Coronary artery (tissue), 2 donors: ENCODE measurements at regions not wholly inside any gene's neighbourhood (a gene's known extent, or its start where the extent isn't known, plus 50 kb on each side); places are given as distances from the start of the nearest gene placed in this dataset.
A peak's percentile ranks its signal among the peaks of the same experiment; 100 is the strongest.

Source experiments
- DNase-seq: peaks from one replicate; pipeline ENCODE4 v3.0.0-alpha.2; 2017; ENCODE audit warnings: low spot score
- H3K27ac ChIP-seq, 2 donors: fragments of 200-600 bp; sonication (generic); one replicate each; pipeline ENCODE4 v1.5.1; 2016 to 2019
- H3K4me3 ChIP-seq: fragments of 200-600 bp; sonication (generic); 2 replicates; pipeline ENCODE4 v1.5.1; 2016; ENCODE audit warnings: mild to moderate bottlenecking, moderate library complexity
- TF ChIP-seq, protein P1 (sequence below): fragments of 200-600 bp; sonication (generic); IDR thresholded peaks from one replicate; pipeline ENCODE4 v1.5.1; 2019; ENCODE audit warnings: antibody characterized with exemption

DNA sequence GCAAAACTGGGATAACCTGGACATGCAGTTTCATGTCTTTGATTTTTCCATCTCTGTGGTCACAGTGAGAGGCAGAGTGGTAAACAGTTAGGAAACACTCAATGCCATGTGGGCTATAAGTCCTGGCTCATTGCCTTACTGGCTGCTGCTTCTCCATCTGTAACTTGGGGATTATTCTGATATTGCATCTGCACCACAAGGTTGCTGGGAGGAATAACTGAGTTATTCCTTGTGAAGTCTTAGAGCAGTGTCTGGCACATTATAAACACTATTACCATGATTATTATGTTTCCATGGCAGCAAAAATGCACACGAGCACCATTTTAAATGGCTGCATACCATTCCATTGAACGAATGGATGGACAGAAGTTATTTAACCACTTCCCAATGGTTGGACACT, 111.7 kb upstream of the CDH5 start:
- H3K27ac ChIP-seq: no peak overlapping the region
- H3K4me3 ChIP-seq: no peak overlapping the region
- DNase-seq: no peak
- TF ChIP-seq, protein P1, sequence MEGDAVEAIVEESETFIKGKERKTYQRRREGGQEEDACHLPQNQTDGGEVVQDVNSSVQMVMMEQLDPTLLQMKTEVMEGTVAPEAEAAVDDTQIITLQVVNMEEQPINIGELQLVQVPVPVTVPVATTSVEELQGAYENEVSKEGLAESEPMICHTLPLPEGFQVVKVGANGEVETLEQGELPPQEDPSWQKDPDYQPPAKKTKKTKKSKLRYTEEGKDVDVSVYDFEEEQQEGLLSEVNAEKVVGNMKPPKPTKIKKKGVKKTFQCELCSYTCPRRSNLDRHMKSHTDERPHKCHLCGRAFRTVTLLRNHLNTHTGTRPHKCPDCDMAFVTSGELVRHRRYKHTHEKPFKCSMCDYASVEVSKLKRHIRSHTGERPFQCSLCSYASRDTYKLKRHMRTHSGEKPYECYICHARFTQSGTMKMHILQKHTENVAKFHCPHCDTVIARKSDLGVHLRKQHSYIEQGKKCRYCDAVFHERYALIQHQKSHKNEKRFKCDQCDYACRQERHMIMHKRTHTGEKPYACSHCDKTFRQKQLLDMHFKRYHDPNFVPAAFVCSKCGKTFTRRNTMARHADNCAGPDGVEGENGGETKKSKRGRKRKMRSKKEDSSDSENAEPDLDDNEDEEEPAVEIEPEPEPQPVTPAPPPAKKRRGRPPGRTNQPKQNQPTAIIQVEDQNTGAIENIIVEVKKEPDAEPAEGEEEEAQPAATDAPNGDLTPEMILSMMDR: no peak

DNA sequence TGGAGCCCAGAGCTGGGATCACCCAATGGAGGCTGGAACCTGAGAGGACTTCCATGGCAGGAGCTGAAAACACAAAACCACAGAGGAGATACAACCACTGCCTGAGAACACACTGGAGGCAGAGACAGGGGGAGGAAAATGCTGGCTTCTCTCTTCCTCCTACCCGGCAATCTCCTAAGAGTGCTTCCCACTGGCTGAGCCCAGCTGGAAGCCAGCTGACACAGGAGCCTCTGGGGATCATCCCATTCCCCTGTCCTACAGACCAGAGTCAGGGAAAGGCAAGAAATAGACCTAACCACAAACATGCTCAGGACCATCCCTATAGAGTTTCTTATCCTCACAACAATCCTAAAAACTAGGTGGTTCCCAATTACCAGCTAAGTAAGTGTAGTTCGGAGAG, 112.4 kb upstream of the CDH5 start:
- no peak for DNase-seq
- Histone ChIP-seq H3K4me3 (no peak overlapping the region), H3K27ac (no peak overlapping the region)
- TF ChIP-seq, protein P1: no peak

DNA sequence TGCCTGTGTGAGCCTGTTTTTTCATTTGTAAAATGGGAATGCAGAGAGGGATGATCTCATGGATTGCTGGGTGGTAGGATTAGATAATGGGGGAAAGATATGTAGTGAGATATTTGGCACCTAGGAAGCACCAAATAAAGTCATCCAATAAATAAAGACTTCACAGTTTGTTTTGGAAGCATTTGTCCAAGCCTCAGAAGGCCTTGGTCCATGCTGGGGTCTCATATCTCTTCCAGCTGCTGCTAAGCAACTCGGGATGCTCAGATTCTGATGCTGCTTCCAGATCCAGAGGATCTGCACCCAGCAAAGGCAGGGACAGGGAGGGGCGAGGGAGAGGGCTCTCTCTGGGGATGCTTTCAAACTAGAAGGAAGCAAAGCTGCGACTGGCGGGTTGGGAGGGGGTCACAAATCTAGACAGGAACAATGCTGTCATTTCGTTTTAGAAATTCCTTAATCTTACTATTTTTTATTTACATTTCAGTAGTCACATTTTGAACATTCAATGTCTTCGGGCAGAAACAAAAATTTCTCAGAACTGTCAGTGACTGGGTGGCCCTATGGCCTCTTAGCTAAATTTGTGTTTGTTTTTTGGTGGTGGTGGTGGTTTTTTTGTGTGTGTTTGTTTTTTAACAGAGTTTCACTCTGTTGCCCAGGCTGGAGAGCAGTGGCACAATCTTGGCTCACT, 114.9 kb upstream of the CDH5 start:
- Histone ChIP-seq H3K4me3 (no peak overlapping the region), H3K27ac (peak overlapping the region in 1 of 2 donors; percentile 74)
- DNase-seq: no peak
- TF ChIP-seq, protein P1: no peak

DNA sequence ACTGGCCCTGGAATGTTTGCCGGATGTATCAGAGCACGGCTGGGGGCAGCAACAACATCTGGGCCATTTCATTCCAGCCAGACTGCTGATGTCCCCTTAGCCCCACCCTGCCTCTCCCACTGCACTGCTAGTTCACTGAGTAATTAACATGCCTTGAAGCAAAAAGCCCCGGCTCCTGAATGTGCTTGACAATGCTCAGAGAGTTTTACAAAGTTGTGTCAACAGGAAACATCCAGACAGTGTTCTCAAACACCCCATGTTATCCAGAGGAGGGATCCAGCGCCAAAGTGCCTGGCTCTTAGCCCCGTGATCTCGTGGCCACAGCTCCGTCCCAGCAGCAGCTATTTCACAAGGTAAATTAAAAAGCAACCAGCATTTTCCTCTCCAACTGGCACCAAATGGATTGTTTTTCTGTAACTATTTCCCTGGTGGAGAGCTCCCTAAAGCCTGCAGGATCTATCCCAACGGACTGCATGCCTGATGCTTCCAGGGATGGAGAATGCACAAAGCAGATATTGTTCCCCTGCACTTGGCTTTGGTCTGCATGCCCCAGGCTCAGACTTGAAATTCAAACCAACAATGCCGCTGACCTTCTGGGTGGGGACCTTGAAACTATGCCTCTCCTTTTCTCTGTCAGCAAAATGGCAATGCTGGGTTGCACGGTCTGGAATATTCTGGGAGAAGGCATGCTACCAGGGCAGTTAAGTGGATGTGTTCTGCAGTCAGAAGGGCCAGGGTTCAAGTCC, 115.6 kb upstream of the CDH5 start:
- peak overlapping the region; percentile 14 for H3K4me3 ChIP-seq
- peak; percentile 82 for DNase-seq
- peak overlapping the region; percentile 27 to 74 for H3K27ac ChIP-seq
- TF ChIP-seq, protein P1: no peak

DNA sequence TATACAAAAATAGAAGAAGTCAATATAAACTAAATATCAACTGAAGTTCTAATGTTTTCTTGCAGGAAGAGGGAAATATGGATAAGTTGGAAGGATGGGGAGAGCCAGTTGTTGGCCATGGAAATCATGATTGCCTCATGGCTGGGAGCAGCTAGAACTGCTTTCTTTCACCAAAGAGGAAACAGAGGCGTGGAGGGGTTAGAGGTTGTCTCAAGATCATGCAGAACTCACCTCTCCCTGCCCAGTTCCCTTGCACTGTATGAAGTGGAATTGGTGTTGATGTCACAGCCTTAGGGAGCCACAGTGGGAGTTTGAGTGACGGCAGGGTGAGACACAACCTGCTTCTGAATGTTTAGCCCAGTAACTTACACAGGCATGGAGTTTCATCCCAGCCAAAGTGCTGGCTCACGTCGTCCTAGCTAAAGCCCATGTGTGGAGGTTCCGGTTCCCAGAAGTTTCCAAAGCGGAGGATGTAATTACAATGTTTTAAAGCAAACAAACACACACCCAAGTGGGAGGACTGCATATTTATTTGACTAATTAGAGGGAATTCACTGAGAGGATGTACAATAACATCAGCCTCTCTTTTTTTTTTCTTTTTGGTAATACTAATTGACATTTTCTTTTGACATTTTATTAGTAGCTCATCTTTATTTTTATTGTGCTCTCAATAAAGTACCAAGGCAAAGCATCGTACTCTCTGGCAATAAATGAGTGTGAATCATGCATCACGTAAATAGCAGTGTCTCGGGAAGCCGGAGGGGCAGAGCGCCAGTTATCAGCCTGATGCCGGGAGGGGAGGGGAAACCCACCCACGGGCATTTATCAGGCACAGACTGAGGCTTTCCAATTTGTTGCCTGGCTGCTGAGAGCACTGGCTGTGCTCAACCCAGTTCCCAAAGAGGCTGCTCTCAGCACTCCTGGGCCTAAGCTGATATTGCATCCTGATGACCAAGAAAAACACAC, 118.7 kb upstream of the CDH5 start:
- peak overlapping the region; percentile 5 to 74 for H3K27ac ChIP-seq

DNA sequence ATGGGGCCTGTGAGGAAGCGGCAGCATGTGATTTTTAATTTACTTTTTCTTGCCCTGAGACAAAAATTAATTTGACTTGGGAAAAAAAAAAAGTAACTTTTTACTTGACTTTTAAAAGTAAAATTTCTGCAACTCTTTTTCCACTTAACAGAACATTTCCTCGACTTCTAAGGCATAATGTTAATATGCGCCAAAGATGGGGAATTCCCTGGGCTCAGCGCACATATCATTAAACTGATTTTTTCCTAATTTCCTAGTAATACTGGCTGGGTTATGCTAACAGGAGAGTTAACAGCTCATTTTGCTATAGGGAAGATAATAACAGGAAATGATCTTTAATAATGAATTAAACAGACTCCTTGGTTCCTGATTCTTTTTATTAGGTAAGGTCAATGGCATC, 120.6 kb upstream of the CDH5 start:
- TF ChIP-seq, protein P1: no peak
- Histone ChIP-seq H3K27ac (no peak overlapping the region), H3K4me3 (no peak overlapping the region)
- DNase-seq: no peak

More for the DNA sequence above, 118.7 kb upstream of the CDH5 start:
- TF ChIP-seq, protein P1: no peak
- H3K4me3 ChIP-seq: no peak overlapping the region
- DNase-seq: no peak
